Neuron (in vitro differentiated cells): ENCODE measurements at regions not wholly inside any gene's neighbourhood (a gene's known extent, or its start where the extent isn't known, plus 50 kb on each side); places are given as distances from the start of the nearest gene placed in this dataset.
"Not testable (repeated sequence)": the region's sequence is repeated elsewhere in the genome, so short reads cannot be mapped to it uniquely, and the experiment has no call there.

Experiments
- H2AFZ ChIP-seq: one replicate; pipeline ENCODE4 v1.6.1; 2013; ENCODE audit warnings: low read depth, mild to moderate bottlenecking, inconsistent platforms, low read length, moderate library complexity
- H3K27me3 ChIP-seq: one replicate; pipeline ENCODE4 v1.6.1; 2013; ENCODE audit warnings: low read length; ENCODE audit not compliant: insufficient read depth
- H3K36me3 ChIP-seq: one replicate; pipeline ENCODE4 v1.6.1; 2013; ENCODE audit warnings: low read length; ENCODE audit not compliant: insufficient read depth
- H3K4me1 ChIP-seq: one replicate; pipeline ENCODE4 v1.6.1; 2013; ENCODE audit warnings: low read length; ENCODE audit not compliant: insufficient read depth
- H3K4me3 ChIP-seq: 2 replicates; pipeline ENCODE4 v1.5.1; 2013; ENCODE audit warnings: mild to moderate bottlenecking, low read length, moderate library complexity
- H3K9me3 ChIP-seq: one replicate; pipeline ENCODE4 v1.6.1; 2013; ENCODE audit warnings: low read length

DNA sequence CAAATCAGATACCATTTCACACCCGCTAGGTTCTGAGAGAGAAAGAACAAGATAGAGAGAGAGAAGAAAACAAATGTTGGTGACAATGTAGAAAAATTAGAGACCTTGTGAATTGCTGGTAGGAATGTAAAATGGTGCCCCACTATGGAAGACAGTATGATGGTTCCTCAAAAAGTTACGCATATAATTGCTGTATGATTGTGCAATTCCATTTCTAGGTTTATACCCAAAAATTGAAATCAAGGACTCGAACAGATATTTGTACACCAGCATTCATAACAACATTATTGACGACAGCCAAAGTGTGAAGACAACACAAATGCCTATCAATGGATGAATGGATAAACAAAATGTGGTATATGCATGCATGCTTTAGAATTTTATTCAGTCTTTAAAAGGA, 74.5 kb upstream of the MAP3K1 start:
- no peak overlapping the region for H3K4me3 ChIP-seq

DNA sequence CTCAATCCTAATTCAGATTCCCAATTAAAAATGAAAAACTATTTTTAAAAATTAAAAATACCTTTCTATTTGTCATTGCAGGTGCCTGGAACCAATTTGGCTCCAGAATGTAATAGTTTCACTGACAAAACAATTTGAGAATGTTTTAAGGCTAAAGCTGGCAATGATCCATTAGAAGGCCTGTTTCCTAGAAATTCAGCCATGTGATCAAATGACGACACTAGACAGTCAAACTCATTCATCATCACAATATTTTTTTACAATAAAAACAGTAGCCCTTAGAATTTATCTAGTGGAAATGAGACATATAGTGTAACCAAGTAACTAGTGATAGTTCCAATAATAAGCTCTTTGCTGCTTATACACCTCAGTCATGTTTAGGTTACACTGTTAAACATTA, 75.4 kb upstream of the MAP3K1 start:
- Histone ChIP-seq H3K4me1 (no peaks in the 10 kb centered on the region), H3K36me3 (no peaks in the 10 kb centered on the region), H3K27me3 (no peaks in the 10 kb centered on the region), H3K4me3 (no peak overlapping the region), H3K9me3 (no peaks in the 10 kb centered on the region), H2AFZ (no peak overlapping the region)

More for the DNA sequence above, 74.5 kb upstream of the MAP3K1 start:
- Histone ChIP-seq H3K36me3 (no peaks in the 10 kb centered on the region), H3K9me3 (no peaks in the 10 kb centered on the region), H2AFZ (no peak overlapping the region), H3K4me1 (no peaks in the 10 kb centered on the region), H3K27me3 (no peaks in the 10 kb centered on the region)

DNA sequence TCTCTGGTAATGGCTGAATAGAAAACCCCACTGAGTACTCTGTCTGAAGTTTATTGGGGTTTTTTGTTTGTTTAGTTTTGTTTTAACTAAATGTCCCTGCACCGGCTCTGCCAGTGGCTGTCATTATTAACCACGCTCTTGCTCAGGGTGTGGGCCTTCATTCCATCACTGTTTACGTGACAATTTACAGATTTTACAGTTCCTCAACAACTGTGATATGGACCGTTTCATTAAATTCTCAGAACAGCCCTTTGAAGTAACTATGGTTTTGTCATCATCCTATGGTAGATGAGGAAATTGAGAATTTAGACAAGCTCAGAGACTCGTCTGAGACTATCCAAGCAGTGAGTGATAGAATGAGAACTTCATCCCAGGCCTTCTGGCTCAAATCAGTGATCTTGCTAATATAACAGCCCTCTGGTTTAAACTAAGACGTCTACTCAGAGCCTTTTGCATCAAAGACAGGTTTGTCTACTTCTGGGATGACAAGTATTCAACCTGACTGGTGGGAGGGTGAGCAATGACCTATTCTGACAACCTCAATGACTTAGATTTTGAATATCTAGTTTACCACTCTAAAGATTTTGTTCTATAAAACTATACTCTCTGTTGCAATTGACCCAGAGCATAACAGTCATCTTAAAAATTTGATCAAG, 77.3 kb upstream of the MAP3K1 start:
- H2AFZ ChIP-seq, result no peak overlapping the region
- H3K36me3 ChIP-seq, result no peaks in the 10 kb centered on the region
- H3K27me3 ChIP-seq, result no peaks in the 10 kb centered on the region
- no peak overlapping the region for H3K4me3 ChIP-seq
- H3K4me1 ChIP-seq, result peaks cover 9% of the 10 kb centered on the region
- H3K9me3 ChIP-seq, result no peaks in the 10 kb centered on the region

DNA sequence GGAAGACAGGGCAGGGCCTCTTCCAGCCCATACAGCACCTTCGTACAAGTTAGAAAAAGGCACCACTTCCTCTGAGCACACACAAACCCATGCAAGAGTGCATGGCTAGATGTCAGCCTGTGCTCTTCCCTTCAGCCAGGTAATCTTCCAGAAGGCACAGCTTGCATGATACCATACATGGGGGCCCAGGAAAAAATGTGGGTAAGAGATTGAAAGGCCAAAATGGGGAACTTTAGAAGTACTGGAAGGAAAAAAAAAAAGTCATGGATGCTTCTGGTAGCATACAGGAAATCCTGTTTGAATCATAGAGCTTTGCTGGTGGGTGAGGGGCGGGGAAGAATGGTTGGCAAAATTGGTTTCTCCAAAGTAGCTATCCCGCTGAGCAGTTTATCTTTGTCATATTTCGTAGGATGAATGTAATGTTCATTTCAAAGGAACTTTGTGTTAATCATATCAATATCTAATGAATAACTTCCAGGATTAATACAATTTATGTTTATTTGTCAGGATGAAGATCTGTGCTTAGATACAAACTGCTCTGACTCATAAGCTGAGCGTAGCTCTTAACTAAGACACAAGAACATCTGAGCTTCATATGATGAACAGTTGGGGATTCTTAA, 78.2 kb upstream of the MAP3K1 start:
- Histone ChIP-seq H2AFZ (no peak overlapping the region), H3K4me3 (no peak overlapping the region), H3K36me3 (no peaks in the 10 kb centered on the region), H3K9me3 (no peaks in the 10 kb centered on the region), H3K27me3 (no peaks in the 10 kb centered on the region), H3K4me1 (peaks cover 9% of the 10 kb centered on the region)

DNA sequence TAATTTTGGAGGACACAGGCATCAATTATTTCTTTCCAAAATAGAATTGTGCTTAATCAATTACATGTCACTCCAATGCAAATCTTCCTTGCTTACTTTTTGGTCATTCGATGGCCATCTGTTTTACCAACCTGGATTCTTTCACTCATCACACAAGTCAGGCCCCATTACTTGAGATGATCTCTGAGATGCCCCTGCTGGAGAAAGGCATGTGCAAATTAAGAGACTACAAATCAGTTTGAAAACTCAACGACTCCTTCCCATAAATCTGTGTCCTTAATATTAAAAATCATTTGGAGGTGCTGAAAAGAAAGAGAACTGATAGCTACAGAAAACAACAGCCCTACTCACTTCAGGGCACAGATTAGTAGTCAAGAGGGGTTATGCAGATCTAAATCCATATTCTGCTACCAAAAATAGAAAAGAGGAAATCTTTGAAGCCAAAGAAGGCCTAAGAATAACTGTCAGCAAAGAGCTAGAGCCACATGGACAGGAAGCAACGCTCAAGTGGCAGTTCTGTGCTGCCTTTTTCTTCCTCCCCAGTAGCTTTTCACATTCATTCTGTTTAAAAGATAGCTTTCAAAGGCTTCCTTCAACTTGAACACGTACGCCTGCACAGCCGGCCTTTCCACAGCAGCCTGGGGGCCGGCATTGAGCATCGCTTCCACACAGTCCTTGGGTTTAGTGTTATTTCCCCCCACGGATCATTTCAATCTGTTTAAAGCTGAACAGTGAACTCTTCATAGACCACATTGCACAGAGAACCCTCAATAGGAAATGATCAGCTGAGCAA, 79.3 kb upstream of the MAP3K1 start:
- H3K4me3 ChIP-seq, result no peak overlapping the region
- peaks cover 9% of the 10 kb centered on the region for H3K4me1 ChIP-seq
- no peaks in the 10 kb centered on the region for H3K36me3 ChIP-seq
- no peaks in the 10 kb centered on the region for H3K27me3 ChIP-seq
- no peak overlapping the region for H2AFZ ChIP-seq
- no peaks in the 10 kb centered on the region for H3K9me3 ChIP-seq

DNA sequence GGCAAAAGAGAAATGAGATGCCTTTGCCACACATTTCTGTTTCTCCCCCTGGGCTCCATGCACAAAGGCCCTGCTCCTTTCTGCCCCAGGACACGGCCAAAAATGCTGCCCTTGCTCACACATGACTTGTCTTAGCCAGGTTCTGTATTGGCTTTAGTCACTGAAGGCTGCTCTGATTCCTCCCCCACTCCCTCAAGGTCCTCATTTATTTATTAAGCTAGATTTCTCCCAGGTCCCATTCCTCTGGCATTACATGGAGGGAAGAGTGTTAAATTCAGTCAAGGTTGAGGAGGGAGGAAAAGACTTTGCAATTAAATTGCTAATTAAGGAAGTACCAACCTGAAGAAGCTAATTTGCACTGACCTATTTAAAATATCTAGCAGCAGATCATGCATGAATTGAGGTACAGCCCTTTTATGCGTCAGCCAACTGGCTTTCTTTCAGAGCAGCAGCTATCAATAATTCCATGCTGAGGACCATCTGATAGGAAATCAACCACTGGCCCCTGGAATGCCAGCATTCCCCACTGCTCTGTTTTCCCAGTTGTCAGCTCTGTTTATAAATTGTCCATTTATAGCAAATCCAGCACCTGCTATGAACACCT, 81.2 kb upstream of the MAP3K1 start:
- Histone ChIP-seq H3K4me3 (no peak overlapping the region), H3K36me3 (no peaks in the 10 kb centered on the region), H3K4me1 (peaks cover 9% of the 10 kb centered on the region), H3K27me3 (no peaks in the 10 kb centered on the region), H3K9me3 (no peaks in the 10 kb centered on the region), H2AFZ (no peak overlapping the region)

DNA sequence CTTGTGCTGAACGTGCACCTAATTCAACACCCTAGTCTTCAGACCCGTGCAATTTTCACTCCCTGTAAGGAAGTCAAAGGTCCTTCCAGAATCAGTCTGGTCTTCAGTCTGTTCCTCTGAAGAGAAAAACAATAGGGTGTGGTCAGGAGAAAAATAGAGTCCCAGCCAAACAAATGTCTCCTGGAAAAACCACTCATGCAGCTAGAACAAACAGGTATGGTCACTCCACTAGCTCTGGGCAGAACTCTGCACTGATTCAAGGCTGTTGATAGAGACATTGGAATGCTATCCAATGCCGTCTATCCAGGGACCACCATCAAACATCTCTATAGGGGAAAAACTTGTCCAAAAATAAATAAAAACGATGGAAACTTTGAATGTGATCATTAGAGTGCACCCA, 81.8 kb upstream of the MAP3K1 start:
- Histone ChIP-seq H3K36me3 (no peaks in the 10 kb centered on the region), H3K9me3 (no peaks in the 10 kb centered on the region), H3K27me3 (no peaks in the 10 kb centered on the region), H3K4me3 (no peak overlapping the region), H3K4me1 (peaks cover 9% of the 10 kb centered on the region), H2AFZ (no peak overlapping the region)

DNA sequence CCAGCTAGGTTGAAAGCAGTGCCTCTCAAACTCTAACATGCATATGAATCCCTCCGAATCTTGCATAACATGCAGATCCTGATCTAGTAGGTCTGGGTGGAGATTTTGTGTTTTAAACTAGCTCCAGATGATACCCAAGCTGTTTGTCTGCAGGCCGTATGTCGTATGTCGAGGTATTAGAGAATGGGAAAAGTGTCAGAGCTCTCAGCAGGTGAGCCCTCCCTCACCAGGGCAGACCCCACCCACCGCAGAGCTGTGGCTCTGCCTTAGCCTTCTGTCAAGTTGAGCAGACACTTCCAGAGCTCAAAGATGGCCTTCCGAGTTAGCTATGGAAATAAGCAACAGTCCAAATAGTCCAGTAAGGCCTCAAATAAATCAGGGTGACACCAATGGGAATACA, 83.2 kb upstream of the MAP3K1 start:
- Histone ChIP-seq H3K9me3 (no peaks in the 10 kb centered on the region), H3K4me1 (peaks cover 9% of the 10 kb centered on the region), H3K36me3 (no peaks in the 10 kb centered on the region), H3K27me3 (no peaks in the 10 kb centered on the region), H2AFZ (no peak overlapping the region), H3K4me3 (no peak overlapping the region)

DNA sequence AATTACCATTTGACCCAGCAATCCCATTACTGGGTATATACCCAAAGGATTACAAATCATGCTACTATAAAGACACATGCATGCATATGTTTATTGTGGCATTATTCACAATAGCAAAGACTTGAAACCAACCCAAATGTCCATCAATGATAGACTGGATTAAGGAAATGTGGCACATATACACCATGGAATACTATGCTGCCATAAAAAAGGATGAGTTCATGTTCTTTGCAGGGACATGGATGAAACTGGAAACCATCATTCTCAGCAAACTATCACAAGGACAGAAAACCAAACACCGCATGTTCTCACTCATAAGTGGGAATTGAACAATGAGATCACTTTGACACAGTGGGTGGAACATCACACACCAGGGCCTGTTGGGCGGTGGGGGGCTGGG, 83.9 kb upstream of the MAP3K1 start:
- H3K4me3 ChIP-seq, H3K36me3 ChIP-seq, H3K9me3 ChIP-seq, H3K27me3 ChIP-seq, H2AFZ ChIP-seq, H3K4me1 ChIP-seq: not testable (repeated sequence)

DNA sequence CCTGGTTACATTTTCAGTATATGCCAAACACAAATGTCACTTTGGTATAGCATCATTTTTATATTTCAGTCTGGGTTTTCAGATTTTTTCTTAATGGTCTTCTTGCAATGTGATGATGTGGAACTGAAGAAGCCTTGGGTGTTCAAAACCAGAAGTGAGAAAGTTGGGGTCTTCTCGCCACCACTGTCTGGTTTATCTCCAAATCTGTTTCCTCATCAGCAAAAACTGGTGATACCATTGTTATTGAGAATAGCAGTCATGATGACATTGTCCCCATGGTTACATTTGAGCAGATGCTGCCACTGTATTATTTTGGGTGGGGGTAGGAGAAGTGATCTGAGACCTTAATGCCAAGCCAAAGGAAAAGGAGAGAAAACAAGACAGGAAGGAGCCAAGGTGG, 85.9 kb upstream of the MAP3K1 start:
- Histone ChIP-seq H3K4me1 (peaks cover 7% of the 10 kb centered on the region), H3K4me3 (no peak overlapping the region), H3K27me3 (no peaks in the 10 kb centered on the region), H3K9me3 (no peaks in the 10 kb centered on the region), H3K36me3 (no peaks in the 10 kb centered on the region), H2AFZ (no peak overlapping the region)

DNA sequence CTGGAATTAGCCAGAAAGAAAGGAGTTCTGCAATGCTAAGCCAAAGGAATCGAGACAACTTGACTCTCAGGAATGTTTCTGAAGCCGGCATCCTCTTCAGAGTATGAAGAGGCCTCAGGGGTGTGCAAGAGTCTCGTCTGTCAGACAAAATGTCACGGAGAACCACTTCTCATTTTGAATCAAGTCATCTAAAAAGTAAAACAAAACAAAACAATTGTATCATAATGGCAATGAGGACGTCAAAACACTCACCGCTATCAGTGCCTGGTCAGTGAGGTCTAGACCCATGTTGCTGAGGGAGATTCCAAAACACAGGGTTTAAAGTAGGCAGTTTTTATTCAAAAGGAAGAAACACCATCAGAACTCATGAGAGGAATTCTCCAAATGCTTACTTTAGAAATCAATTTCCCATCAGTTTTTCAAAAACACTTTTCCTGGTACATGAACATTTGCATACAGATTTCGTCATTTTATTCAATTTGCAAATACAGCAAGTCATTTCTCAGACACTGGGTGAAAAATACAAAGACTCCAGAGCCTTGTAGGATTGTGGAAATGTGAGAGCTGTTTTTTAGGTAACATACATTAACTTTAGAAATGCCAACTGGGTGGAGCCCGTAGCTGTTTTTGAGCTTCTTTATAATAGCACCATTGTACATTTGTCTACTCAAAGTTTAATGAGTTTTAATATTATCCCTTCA, 89.5 kb upstream of the MAP3K1 start:
- no peak overlapping the region for H2AFZ ChIP-seq
- no peaks in the 10 kb centered on the region for H3K36me3 ChIP-seq
- no peaks in the 10 kb centered on the region for H3K9me3 ChIP-seq
- no peaks in the 10 kb centered on the region for H3K4me1 ChIP-seq
- no peak overlapping the region for H3K4me3 ChIP-seq
- no peaks in the 10 kb centered on the region for H3K27me3 ChIP-seq

DNA sequence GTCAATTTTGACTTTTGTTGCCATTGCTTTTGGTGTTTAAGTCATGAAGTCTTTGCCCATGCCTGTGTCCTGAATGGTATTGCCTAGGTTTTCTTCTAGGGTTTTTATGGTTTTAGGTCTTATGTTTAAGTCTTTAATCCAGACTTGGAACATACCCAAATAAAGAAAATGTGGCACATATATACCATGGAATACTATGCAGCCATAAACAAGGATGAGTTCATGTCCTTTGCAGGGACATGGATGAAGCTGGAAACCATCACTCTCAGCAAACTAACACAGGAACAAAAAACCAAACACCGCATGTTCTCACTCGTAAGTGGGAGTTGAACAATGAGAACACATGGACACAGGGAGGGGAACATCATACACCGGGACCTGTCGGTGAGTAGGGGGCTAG, 90.5 kb upstream of the MAP3K1 start:
- H3K4me3 ChIP-seq, H2AFZ ChIP-seq, H3K9me3 ChIP-seq, H3K4me1 ChIP-seq, H3K36me3 ChIP-seq, H3K27me3 ChIP-seq: not testable (repeated sequence)

DNA sequence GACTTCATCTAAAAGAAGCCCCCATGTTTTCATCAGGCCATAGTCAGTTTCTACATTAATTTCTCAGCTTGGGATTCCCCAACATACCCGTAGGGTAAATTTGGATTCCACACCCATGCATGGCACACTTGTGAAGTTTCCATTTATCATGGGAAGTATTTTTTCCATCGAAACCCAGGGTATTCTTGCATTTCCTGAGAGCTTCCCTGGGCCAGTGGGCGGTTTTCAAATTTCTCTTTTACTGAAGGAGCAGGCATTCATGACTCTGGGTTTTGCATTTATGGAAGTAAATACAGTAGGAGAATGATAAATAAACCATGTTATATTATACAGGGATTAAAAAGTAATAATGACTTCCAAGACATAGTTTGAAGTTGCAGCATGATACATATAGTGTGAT, 93.0 kb upstream of the MAP3K1 start:
- no peaks in the 10 kb centered on the region for H3K9me3 ChIP-seq
- H3K4me3 ChIP-seq, result no peak overlapping the region
- no peak overlapping the region for H2AFZ ChIP-seq
- H3K4me1 ChIP-seq, result no peaks in the 10 kb centered on the region
- no peaks in the 10 kb centered on the region for H3K27me3 ChIP-seq
- H3K36me3 ChIP-seq, result no peaks in the 10 kb centered on the region
